H9 (cell line): ENCODE measurements at regions not wholly inside any gene's neighbourhood (a gene's known extent, or its start where the extent isn't known, plus 50 kb on each side); places are given as distances from the start of the nearest gene placed in this dataset.

Experiments used
- DNase-seq: peaks from one replicate; pipeline ENCODE4 v3.0.0-alpha.2; 2017
- H2AFZ ChIP-seq: one replicate; pipeline ENCODE4 v1.6.1; 2013; ENCODE audit warnings: mild to moderate bottlenecking, low read length, control low read depth, moderate library complexity
- H2AK5ac ChIP-seq: 2 replicates; pipeline ENCODE4 v1.6.1; 2013; ENCODE audit warnings: low read length, control low read depth, mixed read lengths; ENCODE audit not compliant: insufficient read length
- H2BK120ac ChIP-seq: one replicate; pipeline ENCODE4 v1.6.1; 2013; ENCODE audit warnings: low read depth, mild to moderate bottlenecking, low read length, control low read depth, inconsistent platforms; ENCODE audit not compliant: poor library complexity, severe bottlenecking
- H2BK12ac ChIP-seq: 2 replicates; pipeline ENCODE4 v1.6.1; 2013; ENCODE audit warnings: low read length, control low read depth, mixed read lengths, low read depth; ENCODE audit not compliant: insufficient read length
- H2BK15ac ChIP-seq: 2 replicates; pipeline ENCODE4 v1.6.1; 2013; ENCODE audit warnings: low read depth, low read length, control low read depth
- H2BK20ac ChIP-seq: one replicate; pipeline ENCODE4 v1.6.1; 2013; ENCODE audit warnings: low read depth, mild to moderate bottlenecking, low read length, control low read depth, inconsistent platforms; ENCODE audit not compliant: poor library complexity, severe bottlenecking
- H2BK5ac ChIP-seq: 2 replicates; pipeline ENCODE4 v1.6.1; 2013; ENCODE audit warnings: low read length, control low read depth, mixed read lengths; ENCODE audit not compliant: insufficient read length
- H3K14ac ChIP-seq: 2 replicates; pipeline ENCODE4 v1.6.1; 2013; ENCODE audit warnings: low read length, control low read depth; ENCODE audit not compliant: insufficient read depth
- H3K18ac ChIP-seq: 2 replicates; pipeline ENCODE4 v1.6.1; 2013; ENCODE audit warnings: low read depth, mild to moderate bottlenecking, mixed read lengths, low read length, control low read depth; ENCODE audit not compliant: insufficient read length
- H3K23ac ChIP-seq: 2 replicates; pipeline ENCODE4 v1.6.1; 2013; ENCODE audit warnings: low read length, control low read depth, mixed read lengths, low read depth; ENCODE audit not compliant: insufficient read length
- H3K23me2 ChIP-seq: 2 replicates; pipeline ENCODE4 v1.6.1; 2013; ENCODE audit warnings: low read depth, mild to moderate bottlenecking, mixed read lengths, low read length, control low read depth; ENCODE audit not compliant: insufficient read length, poor library complexity, severe bottlenecking
- H3K27ac ChIP-seq: 2 replicates; pipeline ENCODE4 v1.5.1; 2013; ENCODE audit warnings: low read length, control low read depth, mixed read lengths, low read depth; ENCODE audit not compliant: insufficient read length
- H3K27me3 ChIP-seq: 2 replicates; pipeline ENCODE4 v1.6.1; 2013; ENCODE audit warnings: low read length, control low read depth, inconsistent platforms; ENCODE audit not compliant: insufficient read depth
- H3K4ac ChIP-seq: 2 replicates; pipeline ENCODE4 v1.6.1; 2013; ENCODE audit warnings: low read depth, mild to moderate bottlenecking, control low read depth, inconsistent platforms, low read length, moderate library complexity
- H3K4me1 ChIP-seq: 2 replicates; pipeline ENCODE4 v1.6.1; 2013; ENCODE audit warnings: low read length, control low read depth, inconsistent platforms; ENCODE audit not compliant: insufficient read depth
- H3K4me2 ChIP-seq: 2 replicates; pipeline ENCODE4 v1.6.1; 2013; ENCODE audit warnings: low read length, control low read depth, mixed read lengths; ENCODE audit not compliant: insufficient read length, insufficient read depth
- H3K56ac ChIP-seq: 2 replicates; pipeline ENCODE4 v1.6.1; 2013; ENCODE audit warnings: low read depth, mild to moderate bottlenecking, mixed read lengths, low read length, control low read depth; ENCODE audit not compliant: insufficient read length
- H3K79me1 ChIP-seq: 2 replicates; pipeline ENCODE4 v1.6.1; 2013; ENCODE audit warnings: low read depth, mild to moderate bottlenecking, moderate library complexity, low read length, control low read depth, inconsistent platforms; ENCODE audit not compliant: insufficient read depth, poor library complexity, severe bottlenecking
- H3K79me2 ChIP-seq: 2 replicates; pipeline ENCODE4 v1.6.1; 2013; ENCODE audit warnings: low read length, control low read depth, inconsistent platforms; ENCODE audit not compliant: insufficient read depth
- H3K9ac ChIP-seq: 2 replicates; pipeline ENCODE4 v1.6.1; 2013; ENCODE audit warnings: low read length, control low read depth, mixed read lengths; ENCODE audit not compliant: insufficient read length; ENCODE audit errors: extremely low read depth
- H3K9me3 ChIP-seq: one replicate; pipeline ENCODE4 v1.6.1; 2013; ENCODE audit warnings: low read depth, low read length, inconsistent platforms; ENCODE audit not compliant: control insufficient read depth
- H3T11ph ChIP-seq: one replicate; pipeline ENCODE4 v1.6.1; 2013; ENCODE audit warnings: mild to moderate bottlenecking, low read length, control low read depth, inconsistent platforms
- H4K20me1 ChIP-seq: one replicate; pipeline ENCODE4 v1.6.1; 2013; ENCODE audit not compliant: control insufficient read depth, insufficient read length, insufficient read depth
- H4K5ac ChIP-seq: 2 replicates; pipeline ENCODE4 v1.6.1; 2013; ENCODE audit warnings: low read depth, mild to moderate bottlenecking, mixed read lengths, low read length, control low read depth; ENCODE audit not compliant: insufficient read length
- H4K8ac ChIP-seq: replicated peaks from 2 replicates; pipeline ENCODE4 v1.6.1; 2013; ENCODE audit warnings: low read length, control low read depth, mixed read lengths, low read depth; ENCODE audit not compliant: insufficient read length
- H4K91ac ChIP-seq: 2 replicates; pipeline ENCODE4 v1.6.1; 2013; ENCODE audit warnings: low read depth, mild to moderate bottlenecking, moderate library complexity, mixed read lengths, low read length, control low read depth; ENCODE audit not compliant: insufficient read length
- H3K27ac Mint-ChIP-seq, 3 experiments: 2 replicates in 2 of 3; 3 replicates in 1 of 3; pipeline ENCODE4 v1.8.0; 2020 to 2021; ENCODE audit warnings: mixed read lengths in 3 of 3, mild to moderate bottlenecking in 1 of 3, moderate library complexity in 1 of 3
- H3K27me3 Mint-ChIP-seq: 2 replicates; pipeline ENCODE4 v1.8.0; 2021; ENCODE audit warnings: low read depth, mild to moderate bottlenecking, moderate library complexity, mixed read lengths
- H3K36me3 Mint-ChIP-seq, 3 experiments: 2 replicates in 2 of 3; 3 replicates in 1 of 3; pipeline ENCODE4 v1.8.0; 2020 to 2021; ENCODE audit warnings: low read depth in 3 of 3, mixed read lengths in 3 of 3; ENCODE audit not compliant: insufficient read depth in 1 of 3
- H3K4me1 Mint-ChIP-seq, 2 experiments: 2 replicates each; pipeline ENCODE4 v1.8.0; 2020; ENCODE audit warnings: mixed read lengths in 2 of 2
- H3K4me3 Mint-ChIP-seq, 2 experiments: 2 replicates in 1 of 2; 3 replicates in 1 of 2; pipeline ENCODE4 v1.8.0; 2020 to 2021; ENCODE audit warnings: mild to moderate bottlenecking in 2 of 2, mixed read lengths in 2 of 2, moderate library complexity in 1 of 2
- H3K9me3 Mint-ChIP-seq, 2 experiments: 2 replicates in 1 of 2; 3 replicates in 1 of 2; pipeline ENCODE4 v1.8.0; 2020; ENCODE audit warnings: mild to moderate bottlenecking in 2 of 2, mixed read lengths in 2 of 2, moderate library complexity in 1 of 2
- CTCF ChIP-seq: fragments of 200-600 bp; sonication (generic); conservative IDR thresholded peaks from 3 replicates; pipeline ENCODE4 v1.8.0; 2021; ENCODE audit warnings: antibody characterized with exemption, mild to moderate bottlenecking
- WGBS: extraction: QIAGEN DNeasy Blood & Tissue Kit; methylation state at CpG from one replicate; pipeline ENCODE4 v1.1.7; 2013; ENCODE audit warnings: missing lambda C conversion rate, low lambda C conversion rate, mixed read lengths; ENCODE audit not compliant: insufficient read length; ENCODE audit errors: extremely low coverage; 5-methylcytosine and 5-hydroxymethylcytosine counted together

GRCh38 chr13:40191186-40191980 lies 475.1 kb downstream of the FOXO1 start:
- Histone ChIP-seq H4K8ac (no peak overlapping the region), H3K56ac (no peak overlapping the region), H3K27me3 (no peaks in the 10 kb centered on the region), H3K18ac (no peak overlapping the region), H3T11ph (no peak overlapping the region), H3K23me2 (no peaks in the 10 kb centered on the region), H2BK15ac (no peak overlapping the region), H2BK5ac (no peak overlapping the region), H2BK120ac (no peak overlapping the region), H3K79me2 (no peaks in the 10 kb centered on the region), H2AK5ac (no peak overlapping the region), H2BK20ac (no peak overlapping the region), H4K5ac (no peak overlapping the region), H2AFZ (no peak overlapping the region), H3K23ac (no peak overlapping the region), H3K4me2 (no peak overlapping the region), H3K9ac (no peak overlapping the region), H3K4ac (no peak overlapping the region), H3K79me1 (no peaks in the 10 kb centered on the region), H3K27ac (no peak overlapping the region), H3K14ac (no peak overlapping the region), H4K20me1 (no peaks in the 10 kb centered on the region), H3K9me3 (no peaks in the 10 kb centered on the region), H4K91ac (no peak overlapping the region), H2BK12ac (no peak overlapping the region), H3K4me1 (peaks cover 6% of the 10 kb centered on the region; the same call in 1 of the 2 replicates)
- no CpG with 5 or more reads among the region's 7 CpGs for WGBS
- TF ChIP-seq CTCF, result no peak
- no peak for DNase-seq
- Mint-ChIP-seq H3K27ac (0 out of 7 replicates have a peak overlapping the region, but pooled peaks of 1 of the 3 experiments have one; percentile 71), H3K9me3 (no peaks in the 10 kb centered on the region), H3K27me3 (peaks cover 2% of the 10 kb centered on the region), H3K4me3 (no peak overlapping the region), H3K36me3 (no peaks in the 10 kb centered on the region), H3K4me1 (peaks cover 32 to 37% of the 10 kb centered on the region in 2 experiments)
